Hematopoietic multipotent progenitor cell treated with erythropoietin and hydrocortisone succinate and interleukin-3 and kit ligand, for 8 days (in vitro differentiated cells): ENCODE measurements at regions not wholly inside any gene's neighbourhood (a gene's known extent, or its start where the extent isn't known, plus 50 kb on each side); places are given as distances from the start of the nearest gene placed in this dataset.
"Not testable (repeated sequence)": the region's sequence is repeated elsewhere in the genome, so short reads cannot be mapped to it uniquely, and the experiment has no call there.

Experiments
- DNase-seq: peaks from one replicate; pipeline ENCODE4 v3.0.0-alpha.2; 2015

DNA sequence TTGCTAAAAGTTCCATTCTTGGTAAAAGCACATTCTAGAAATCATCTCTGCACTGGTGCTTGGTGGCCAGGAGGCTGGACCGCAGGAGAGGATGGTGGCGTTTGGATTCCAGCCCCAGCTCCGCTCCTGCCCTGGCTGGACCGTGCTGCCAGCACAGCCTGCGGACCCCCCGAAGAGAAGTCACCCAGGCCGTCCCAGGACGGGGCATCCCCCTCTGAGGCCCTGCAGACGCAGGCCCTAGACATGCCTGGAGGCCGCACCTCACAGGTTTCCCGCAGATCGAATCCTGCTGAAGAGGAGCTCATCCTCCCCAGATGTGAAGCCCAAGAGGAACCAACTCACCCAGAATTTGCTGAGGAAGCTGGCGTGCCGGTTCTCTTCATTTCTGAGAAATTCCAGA is 159.0 kb downstream of the TEX29 start:
- DNase-seq: no peak

DNA sequence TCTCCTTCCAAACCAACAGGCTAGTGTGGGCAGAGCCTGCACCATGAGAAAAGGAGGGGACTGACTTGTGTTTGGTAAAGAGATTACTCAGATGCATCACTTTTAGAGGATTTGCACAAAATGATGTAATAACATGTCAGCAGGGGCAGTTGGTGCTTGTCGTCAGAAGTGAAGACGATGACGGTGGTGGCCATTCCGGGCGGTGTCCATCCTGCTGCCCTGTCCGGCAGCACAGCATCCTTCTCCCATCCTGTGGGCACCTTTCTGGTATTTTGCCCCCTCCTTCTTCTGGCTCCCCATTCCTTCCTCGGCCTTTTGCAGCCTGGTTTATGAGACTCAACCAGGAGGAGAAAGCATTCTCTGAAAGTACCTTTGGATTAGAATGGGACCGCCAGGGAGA is 160.1 kb downstream of the TEX29 start:
- DNase-seq: no peak

GRCh38 chr13:111480976-111481375 is 160.5 kb downstream of the TEX29 start:
- DNase-seq: no peak

GRCh38 chr13:111482126-111482525 is 161.7 kb downstream of the TEX29 start:
- no peak for DNase-seq

- no peak for DNase-seq
These were observed 162.6 kb downstream of the TEX29 start for GRCh38 chr13:111482806-111483620.

DNA sequence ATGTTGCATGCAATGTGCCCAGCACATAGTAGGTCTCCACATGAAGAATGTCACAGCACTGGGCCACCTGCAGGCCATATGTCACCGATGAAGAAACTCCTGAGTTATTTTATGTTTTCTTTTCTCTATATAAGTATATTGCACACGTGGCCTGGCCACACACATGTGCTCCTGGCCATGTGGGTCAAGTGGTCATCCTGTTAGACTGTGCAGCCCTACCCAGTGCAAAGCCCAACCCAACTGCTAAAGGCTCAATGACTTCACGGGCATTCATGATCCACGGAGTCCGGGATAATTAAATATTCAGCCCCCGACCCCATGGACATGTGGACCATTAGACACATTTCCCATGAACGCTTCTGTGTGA is 163.2 kb downstream of the TEX29 start:
- DNase-seq: no peak

DNA sequence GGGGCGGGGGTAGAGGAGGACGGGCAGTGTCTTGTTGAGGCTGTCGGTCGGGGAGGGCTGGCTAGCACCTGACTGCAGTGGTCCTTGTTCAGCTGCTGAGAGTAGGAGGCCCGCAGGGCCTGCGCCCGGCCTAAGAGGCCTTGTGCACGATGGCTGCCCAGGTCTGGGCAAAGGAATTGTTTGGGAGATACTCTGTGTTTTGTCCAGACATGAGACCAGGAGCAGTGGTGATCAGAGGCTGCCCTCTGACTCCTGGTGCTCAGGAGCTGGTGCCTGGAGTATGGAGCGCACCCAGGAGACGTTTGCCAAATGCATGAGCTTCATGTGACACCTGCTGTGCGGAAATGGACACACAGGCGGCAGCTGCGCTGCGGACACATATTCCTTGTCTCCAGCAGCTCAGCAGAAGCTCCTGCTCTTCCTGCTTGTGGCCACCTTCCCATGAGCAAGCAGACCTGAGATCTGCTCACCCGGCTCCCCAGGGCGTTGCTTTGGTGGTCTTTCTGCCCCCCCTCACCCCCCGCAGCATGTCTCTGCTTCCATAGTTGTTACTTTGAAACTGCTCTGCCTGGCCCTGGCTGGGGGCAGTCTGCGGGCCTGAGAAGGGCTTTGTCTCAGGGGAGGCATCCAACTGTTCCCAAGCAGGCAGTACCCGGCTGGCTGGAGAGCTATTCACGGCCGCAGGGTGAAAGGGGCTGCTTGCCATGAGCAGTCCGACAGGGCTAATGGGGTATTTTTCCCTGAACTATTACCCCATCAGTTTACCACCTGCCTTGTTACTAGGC is 163.9 kb downstream of the TEX29 start:
- no peak for DNase-seq

- no peak for DNase-seq
These were observed 164.5 kb downstream of the TEX29 start for GRCh38 chr13:111484959-111485358.

DNA sequence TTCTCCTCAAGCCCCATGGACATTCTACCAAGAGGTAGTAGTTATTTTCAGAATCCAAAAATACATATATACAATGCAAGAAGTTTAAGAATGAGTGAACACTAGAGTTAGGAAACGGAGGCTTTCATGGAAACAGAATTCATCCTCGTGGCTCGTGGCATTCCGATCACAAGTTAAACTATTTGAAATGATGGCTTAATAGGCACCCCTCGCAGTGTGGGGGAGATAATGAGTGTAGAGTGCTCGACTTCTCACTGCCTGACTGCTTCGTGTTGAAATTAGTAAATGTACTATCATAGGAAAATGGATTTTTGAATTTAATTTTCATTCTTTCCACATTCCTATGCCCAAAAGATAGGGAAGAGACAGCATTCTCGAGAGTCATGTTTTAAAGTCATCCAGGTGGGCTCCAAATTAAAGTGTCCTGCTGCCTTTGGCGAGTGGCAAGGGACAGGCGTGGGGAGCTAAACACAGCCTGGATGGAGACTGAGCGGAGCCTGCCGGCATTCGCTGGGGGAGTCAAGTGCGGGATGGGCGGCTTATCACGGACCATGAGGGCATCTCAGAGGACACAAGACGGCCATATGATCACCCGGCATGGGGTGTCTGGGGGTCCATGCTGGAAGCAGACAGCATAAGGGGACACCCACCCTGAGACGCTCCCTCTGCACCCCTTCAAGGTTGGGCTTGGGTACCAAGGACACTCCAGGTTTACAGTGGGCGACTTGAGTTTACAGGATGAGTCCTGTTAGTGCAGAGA is 165.2 kb downstream of the TEX29 start:
- DNase-seq: no peak

GRCh38 chr13:111486331-111486730 is 165.9 kb downstream of the TEX29 start:
- no peak for DNase-seq

DNA sequence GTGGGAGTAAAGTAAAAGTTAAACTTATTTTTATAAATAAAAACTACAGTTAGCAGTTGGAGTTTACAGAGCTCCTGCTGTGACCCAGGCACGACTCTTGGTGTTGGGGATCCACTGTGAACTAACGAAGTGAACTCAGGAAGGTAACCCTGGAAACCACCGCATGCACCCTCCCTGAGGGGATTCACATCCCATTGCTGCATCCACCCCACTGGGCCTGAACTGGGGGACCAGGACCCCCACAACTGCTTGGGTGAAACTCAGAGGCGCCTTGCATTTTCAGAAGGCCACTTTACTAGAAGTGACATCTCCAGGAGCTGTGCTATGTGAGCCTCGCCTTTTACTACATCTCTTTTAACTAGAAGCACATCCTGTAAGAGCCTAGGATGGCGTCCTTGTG is 166.4 kb downstream of the TEX29 start:
- DNase-seq: no peak

DNA sequence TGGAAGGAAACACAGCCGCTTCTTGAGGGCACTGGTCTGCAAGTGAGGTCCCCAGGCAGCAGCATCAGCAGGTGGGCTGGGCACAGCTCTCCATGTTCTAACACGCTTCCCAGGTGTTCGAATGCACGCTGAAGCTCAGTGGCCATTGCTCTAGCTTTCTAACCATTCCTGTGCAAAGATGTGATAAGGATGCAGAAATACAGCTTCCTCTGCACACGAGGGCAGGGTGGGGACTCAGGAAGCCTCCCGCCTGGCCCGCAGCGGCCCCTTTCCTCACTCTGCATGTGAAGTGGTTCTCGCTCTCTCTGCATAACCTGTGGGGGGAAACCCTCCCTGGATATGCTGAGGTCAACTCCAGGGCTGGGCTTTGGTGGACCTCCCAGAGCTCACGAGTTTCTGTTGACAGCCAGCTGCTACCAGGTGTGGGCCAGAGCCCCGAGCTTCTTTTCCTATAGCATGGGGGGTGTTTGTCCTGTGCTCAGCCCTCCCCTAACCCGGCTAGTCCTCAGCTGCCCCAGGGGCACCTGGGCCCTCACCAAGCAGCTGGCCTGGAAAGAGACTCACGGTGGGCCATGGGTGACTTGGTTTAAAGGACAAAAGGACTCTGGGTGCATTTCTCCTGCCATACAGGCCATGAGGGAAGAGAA is 168.2 kb downstream of the TEX29 start:
- DNase-seq: no peak

- no peak for DNase-seq
These were observed 168.9 kb downstream of the TEX29 start for GRCh38 chr13:111489301-111489700.

DNA sequence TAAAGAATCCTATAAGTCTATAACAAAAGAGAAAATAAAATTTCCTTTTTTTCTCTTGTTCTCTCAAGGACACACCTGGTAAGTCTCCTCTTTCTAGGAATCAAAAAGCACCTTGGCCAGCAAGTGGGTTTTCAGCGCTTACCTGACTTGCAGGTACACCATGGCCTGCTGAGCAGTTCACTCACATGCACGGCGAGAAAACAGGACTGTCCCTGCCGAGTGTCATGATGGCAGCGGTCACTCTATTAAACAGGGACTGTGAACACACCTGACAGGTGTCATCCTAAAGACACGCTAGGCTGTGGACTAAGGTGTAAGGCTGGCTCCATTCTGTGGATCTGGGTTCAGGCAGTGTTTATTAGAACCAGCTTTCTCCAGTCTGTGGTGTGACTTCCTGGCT is 170.2 kb downstream of the TEX29 start:
- no peak for DNase-seq

GRCh38 chr13:111491021-111491420 is 170.6 kb downstream of the TEX29 start:
- no peak for DNase-seq

GRCh38 chr13:111491659-111492058 is 171.2 kb downstream of the TEX29 start:
- DNase-seq: no peak

DNA sequence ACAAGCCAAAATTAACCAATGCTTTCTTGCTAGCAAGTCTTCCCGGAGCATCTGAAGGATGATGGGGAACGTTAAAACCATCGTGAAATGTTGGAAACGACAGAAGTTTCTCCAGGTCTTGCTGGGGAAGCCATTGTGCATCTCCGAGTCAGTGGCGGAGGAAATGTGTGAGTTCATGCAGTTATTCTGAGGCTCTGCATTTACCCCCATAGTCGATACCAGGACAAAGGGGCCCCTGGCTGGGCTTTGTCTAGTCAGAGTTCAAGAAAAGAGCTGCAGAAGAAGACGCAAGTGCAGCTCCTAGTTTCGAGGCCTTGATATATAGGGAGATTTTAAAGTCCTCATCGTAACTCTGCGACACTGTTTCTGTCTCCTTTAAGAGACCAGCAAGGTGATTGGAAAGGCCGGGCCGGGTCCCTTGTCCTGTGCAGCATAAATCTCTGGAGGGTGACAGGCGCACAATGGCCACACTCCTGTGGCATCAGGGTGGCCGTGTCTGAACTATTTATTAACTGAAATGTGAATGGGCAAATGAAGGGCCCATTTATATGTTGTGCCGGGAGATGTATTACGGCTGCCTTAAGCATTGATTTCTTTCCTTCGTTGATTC is 172.0 kb downstream of the TEX29 start:
- no peak for DNase-seq

GRCh38 chr13:111492958-111493357 is 172.5 kb downstream of the TEX29 start:
- no peak for DNase-seq

- no peak for DNase-seq
These were observed 173.0 kb downstream of the TEX29 start for GRCh38 chr13:111493468-111493867.

GRCh38 chr13:111494641-111495040 is 174.2 kb downstream of the TEX29 start:
- DNase-seq: no peak

DNA sequence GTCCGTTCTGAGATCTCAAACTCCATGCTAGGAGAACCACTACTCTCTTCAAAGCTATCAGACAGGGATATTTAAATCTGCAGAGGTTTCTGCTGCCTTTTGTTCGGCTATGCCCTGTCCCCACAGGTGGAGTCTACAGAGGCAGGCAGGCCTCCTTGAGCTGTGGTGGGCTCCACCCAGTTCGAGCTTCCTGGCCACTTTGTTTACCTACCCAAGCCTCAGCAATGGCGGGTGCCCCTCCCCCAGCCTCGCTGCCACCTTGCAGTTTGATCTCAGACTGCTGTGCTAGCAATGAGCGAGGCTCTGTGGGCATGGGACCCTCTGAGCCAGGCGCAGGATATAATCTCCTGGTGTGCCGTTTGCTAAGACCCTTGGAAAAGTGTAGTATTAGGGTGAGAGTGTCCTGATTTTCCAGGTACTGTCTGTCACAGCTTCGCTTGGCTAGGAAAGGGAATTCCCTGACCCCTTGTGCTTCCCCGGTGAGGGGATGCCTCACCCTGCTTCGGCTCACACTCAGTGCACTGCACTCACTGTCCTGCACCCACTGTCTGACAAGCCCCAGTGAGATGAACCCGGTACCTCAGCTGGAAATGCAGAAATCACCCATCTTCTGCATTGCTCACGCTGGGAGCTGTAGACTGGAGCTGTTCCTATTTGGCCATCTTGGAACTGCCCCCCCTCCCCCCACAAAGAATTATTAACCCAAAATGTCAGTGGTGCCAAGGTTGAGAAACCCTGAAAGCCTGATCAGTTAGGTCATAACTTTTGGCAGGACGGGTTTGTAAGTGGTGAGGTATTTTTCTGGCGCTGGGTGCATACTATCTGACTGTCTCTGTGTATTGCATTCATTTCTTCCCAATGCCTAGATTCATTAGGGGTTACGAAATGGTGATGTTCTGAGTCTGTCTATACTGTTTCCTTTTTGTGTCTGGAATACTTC is 181.4 kb downstream of the TEX29 start:
- not testable (repeated sequence) for DNase-seq

DNA sequence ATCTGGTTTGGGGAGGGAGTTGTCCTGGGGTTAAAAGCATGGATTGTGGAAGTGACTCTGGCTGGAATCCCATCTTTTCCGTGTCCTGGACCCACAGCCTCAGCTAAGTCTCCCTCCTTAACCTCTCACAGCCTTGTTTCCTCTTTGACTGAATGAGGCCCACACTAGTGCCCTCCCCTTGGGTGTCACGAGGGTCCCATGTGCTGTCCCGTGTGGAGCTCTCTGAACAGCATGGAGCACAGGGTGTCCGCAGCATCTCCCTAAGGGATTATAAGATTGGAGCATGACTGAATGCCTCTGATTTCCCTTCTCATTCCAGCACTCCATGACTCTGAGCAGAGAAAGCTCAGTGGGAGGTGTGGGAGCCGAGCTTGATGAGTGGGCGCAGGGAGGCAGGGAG is 182.5 kb downstream of the TEX29 start:
- DNase-seq: no peak
